Mesenchymal stem cell (in vitro differentiated cells and primary cell): ENCODE measurements at regions not wholly inside any gene's neighbourhood (a gene's known extent, or its start where the extent isn't known, plus 50 kb on each side); places are given as distances from the start of the nearest gene placed in this dataset.

ENCODE experiments used
- DNase-seq: peaks from one replicate; pipeline ENCODE4 v3.0.0-alpha.2; 2013
- H2AFZ ChIP-seq: one replicate; pipeline ENCODE4 v1.6.1; 2013; ENCODE audit warnings: low read depth, mild to moderate bottlenecking, control low read depth, inconsistent platforms, low read length, moderate library complexity
- H2AK5ac ChIP-seq: 2 replicates; pipeline ENCODE4 v1.6.1; 2013; ENCODE audit warnings: low read length, moderate library complexity, mild to moderate bottlenecking, inconsistent platforms; ENCODE audit not compliant: severe bottlenecking
- H2BK120ac ChIP-seq: one replicate; pipeline ENCODE4 v1.6.1; 2013; ENCODE audit warnings: low read depth, mild to moderate bottlenecking, inconsistent platforms, low read length, moderate library complexity
- H2BK12ac ChIP-seq, 2 experiments: one replicate each; pipeline ENCODE4 v1.6.1; 2013; ENCODE audit warnings: inconsistent platforms in 2 of 2, low read length in 2 of 2, mild to moderate bottlenecking in 2 of 2, moderate library complexity in 2 of 2, control low read depth in 1 of 2
- H2BK15ac ChIP-seq: one replicate; pipeline ENCODE4 v1.6.1; 2013; ENCODE audit warnings: mild to moderate bottlenecking, low read depth, inconsistent platforms; ENCODE audit not compliant: poor library complexity, severe bottlenecking
- H2BK5ac ChIP-seq: 2 replicates; pipeline ENCODE4 v1.6.1; 2013; ENCODE audit warnings: low read depth, mild to moderate bottlenecking, low read length, control low read depth, inconsistent platforms; ENCODE audit not compliant: poor library complexity, severe bottlenecking
- H3K14ac ChIP-seq, 2 experiments: one replicate each; pipeline ENCODE4 v1.6.1; 2013; ENCODE audit warnings: inconsistent platforms in 2 of 2, low read length in 2 of 2, control low read depth in 1 of 2, mild to moderate bottlenecking in 1 of 2, moderate library complexity in 1 of 2
- H3K18ac ChIP-seq, 2 experiments: one replicate each; pipeline ENCODE4 v1.6.1; 2013; ENCODE audit warnings: inconsistent platforms in 2 of 2, low read length in 2 of 2, control low read depth in 1 of 2, low read depth in 1 of 2, mild to moderate bottlenecking in 1 of 2
- H3K23ac ChIP-seq, 2 experiments: one replicate each; pipeline ENCODE4 v1.6.1; 2013; ENCODE audit warnings: inconsistent platforms in 2 of 2, low read length in 2 of 2, mild to moderate bottlenecking in 2 of 2, moderate library complexity in 2 of 2, control low read depth in 1 of 2
- H3K27ac ChIP-seq: 2 replicates; pipeline ENCODE4 v1.5.1; 2013; ENCODE audit warnings: mild to moderate bottlenecking, moderate library complexity, low read length, control low read depth, inconsistent platforms; ENCODE audit not compliant: poor library complexity, severe bottlenecking
- H3K27me3 ChIP-seq, 2 experiments: 2 replicates each; pipeline versions ENCODE4 v1.6.1 to v1.7.0; 2013; ENCODE audit warnings: low read length in 2 of 2, mild to moderate bottlenecking in 2 of 2, moderate library complexity in 2 of 2, control low read depth in 1 of 2, inconsistent platforms in 1 of 2; ENCODE audit not compliant: control insufficient read depth in 1 of 2, insufficient read depth in 1 of 2
- H3K36me3 ChIP-seq, 2 experiments: 2 replicates each; pipeline versions ENCODE4 v1.6.1 to v1.7.0; 2013; ENCODE audit warnings: low read length in 2 of 2, control low read depth in 1 of 2, inconsistent platforms in 1 of 2, low read depth in 1 of 2, mild to moderate bottlenecking in 1 of 2; ENCODE audit not compliant: insufficient read depth in 2 of 2, control insufficient read depth in 1 of 2
- H3K4ac ChIP-seq, 2 experiments: one replicate each; pipeline ENCODE4 v1.6.1; 2013; ENCODE audit warnings: inconsistent platforms in 2 of 2, low read length in 2 of 2, mild to moderate bottlenecking in 2 of 2, moderate library complexity in 2 of 2, control low read depth in 1 of 2, low read depth in 1 of 2
- H3K4me1 ChIP-seq: 2 replicates; pipeline ENCODE4 v1.6.1; 2013; ENCODE audit warnings: low read depth, low read length, control low read depth; ENCODE audit not compliant: control insufficient read depth, insufficient read depth
- H3K4me2 ChIP-seq: 2 replicates; pipeline ENCODE4 v1.6.1; 2013; ENCODE audit warnings: low read length, mild to moderate bottlenecking, inconsistent platforms; ENCODE audit not compliant: poor library complexity, severe bottlenecking
- H3K4me3 ChIP-seq, 2 experiments: 2 replicates each; pipeline versions ENCODE4 v1.5.1 to v1.7.0; 2013; ENCODE audit warnings: low read length in 2 of 2, mild to moderate bottlenecking in 2 of 2, control low read depth in 1 of 2, low read depth in 1 of 2; ENCODE audit not compliant: insufficient read depth in 1 of 2
- H3K79me1 ChIP-seq: replicated peaks from 2 replicates; pipeline ENCODE4 v1.6.1; 2013; ENCODE audit warnings: mild to moderate bottlenecking, control low read depth, low read length, inconsistent platforms; ENCODE audit not compliant: poor library complexity, severe bottlenecking
- H3K9ac ChIP-seq: 2 replicates; pipeline ENCODE4 v1.7.0; 2013; ENCODE audit warnings: mild to moderate bottlenecking, low read length, moderate library complexity
- H3K9me3 ChIP-seq: 2 replicates; pipeline ENCODE4 v1.7.0; 2013; ENCODE audit warnings: mild to moderate bottlenecking, low read length; ENCODE audit not compliant: control insufficient read depth
- H4K8ac ChIP-seq: one replicate; pipeline ENCODE4 v1.6.1; 2013; ENCODE audit warnings: inconsistent platforms, mild to moderate bottlenecking, low read length, moderate library complexity
- H4K91ac ChIP-seq: one replicate; pipeline ENCODE4 v1.6.1; 2013; ENCODE audit warnings: mild to moderate bottlenecking, low read length, inconsistent platforms
- WGBS: methylation state at CpG from one replicate; pipeline ENCODE4 v1.1.7; 2013; ENCODE audit warnings: mixed read lengths; 5-methylcytosine and 5-hydroxymethylcytosine counted together

- no peaks in the 10 kb centered on the region for H3K9me3 ChIP-seq
- H3K4me2 ChIP-seq, result no peak overlapping the region
- no peak overlapping the region for H3K27ac ChIP-seq
- peaks cover 2% of the 10 kb centered on the region for H3K4me1 ChIP-seq
- no peak overlapping the region for H2AFZ ChIP-seq
- H2BK5ac ChIP-seq, result no peak overlapping the region
- H3K14ac ChIP-seq, result no peak overlapping the region
- H2AK5ac ChIP-seq, result no peak overlapping the region
- no peak overlapping the region for H2BK12ac ChIP-seq
- H3K4me3 ChIP-seq, result no peak overlapping the region
- H3K4ac ChIP-seq, result peak overlapping the region in 1 of 2 experiments; percentile 30
- H3K18ac ChIP-seq, result no peak overlapping the region
- H3K23ac ChIP-seq, result no peak overlapping the region
- H3K27me3 ChIP-seq, result no peaks in the 10 kb centered on the region
- WGBS, result 93% methylated on average over 2 of the region's 5 CpGs
- DNase-seq, result no peak
- no peaks in the 10 kb centered on the region for H3K36me3 ChIP-seq
- no peak overlapping the region for H4K91ac ChIP-seq
- H3K79me1 ChIP-seq, result no peaks in the 10 kb centered on the region
- peak overlapping the region; percentile 49 for H3K9ac ChIP-seq
- no peak overlapping the region for H2BK120ac ChIP-seq
- no peak overlapping the region for H4K8ac ChIP-seq
- no peak overlapping the region for H2BK15ac ChIP-seq
Measured at GRCh38 chr6:121828146-121828886, 392.9 kb downstream of the GJA1 start.

GRCh38 chr6:121830736-121831135 lies 395.3 kb downstream of the GJA1 start:
- Histone ChIP-seq H2BK5ac (no peak overlapping the region), H3K27me3 (no peaks in the 10 kb centered on the region), H3K36me3 (no peaks in the 10 kb centered on the region), H3K14ac (no peak overlapping the region), H2BK12ac (no peak overlapping the region), H3K23ac (no peak overlapping the region), H3K79me1 (no peaks in the 10 kb centered on the region), H3K27ac (no peak overlapping the region), H4K91ac (no peak overlapping the region), H2AK5ac (no peak overlapping the region), H4K8ac (no peak overlapping the region), H3K9me3 (no peaks in the 10 kb centered on the region), H3K18ac (no peak overlapping the region), H3K4ac (no peak overlapping the region), H2AFZ (no peak overlapping the region), H2BK15ac (peak overlapping the region; percentile 18), H3K4me1 (peaks cover 2% of the 10 kb centered on the region), H2BK120ac (no peak overlapping the region), H3K4me2 (no peak overlapping the region), H3K4me3 (no peak overlapping the region), H3K9ac (peak overlapping the region; percentile 66)
- WGBS, result 81% methylated on average over 1 of the region's 1 CpG
- no peak for DNase-seq

- H4K91ac ChIP-seq, result no peak overlapping the region
- H3K14ac ChIP-seq, result no peak overlapping the region
- no peak overlapping the region for H2BK5ac ChIP-seq
- no peak overlapping the region for H2AFZ ChIP-seq
- no peak overlapping the region for H4K8ac ChIP-seq
- no peak overlapping the region for H3K4ac ChIP-seq
- H3K27ac ChIP-seq, result no peak overlapping the region
- H2BK12ac ChIP-seq, result no peak overlapping the region
- H3K23ac ChIP-seq, result no peak overlapping the region
- H3K9ac ChIP-seq, result no peak overlapping the region
- H3K36me3 ChIP-seq, result no peaks in the 10 kb centered on the region
- H3K4me3 ChIP-seq, result no peak overlapping the region
- WGBS, result 57% methylated on average over 2 of the region's 2 CpGs
- no peaks in the 10 kb centered on the region for H3K79me1 ChIP-seq
- H2AK5ac ChIP-seq, result no peak overlapping the region
- H2BK15ac ChIP-seq, result no peak overlapping the region
- no peak overlapping the region for H2BK120ac ChIP-seq
- DNase-seq, result peak; percentile 44
- no peaks in the 10 kb centered on the region for H3K9me3 ChIP-seq
- H3K4me2 ChIP-seq, result no peak overlapping the region
- H3K27me3 ChIP-seq, result no peaks in the 10 kb centered on the region
- H3K4me1 ChIP-seq, result peaks cover 2% of the 10 kb centered on the region
- no peak overlapping the region for H3K18ac ChIP-seq
Measured at GRCh38 chr6:121835662-121836061, 400.2 kb downstream of the GJA1 start.

GRCh38 chr6:121837545-121838229 lies 402.2 kb downstream of the GJA1 start:
- Histone ChIP-seq H2BK15ac (no peak overlapping the region), H3K14ac (no peak overlapping the region), H3K9ac (no peak overlapping the region), H2BK12ac (no peak overlapping the region), H2BK5ac (no peak overlapping the region), H3K23ac (no peak overlapping the region), H3K79me1 (no peaks in the 10 kb centered on the region), H3K27ac (no peak overlapping the region), H3K36me3 (no peaks in the 10 kb centered on the region), H4K8ac (no peak overlapping the region), H2BK120ac (no peak overlapping the region), H4K91ac (no peak overlapping the region), H3K18ac (no peak overlapping the region), H2AFZ (no peak overlapping the region), H3K9me3 (no peaks in the 10 kb centered on the region), H3K4me3 (no peak overlapping the region), H3K27me3 (no peaks in the 10 kb centered on the region), H3K4me1 (peaks cover 2% of the 10 kb centered on the region), H3K4me2 (no peak overlapping the region), H3K4ac (no peak overlapping the region), H2AK5ac (no peak overlapping the region)
- WGBS, result 92% methylated on average over 2 of the region's 4 CpGs
- no peak for DNase-seq
